NT2/D1 (cell line): ENCODE measurements at regions not wholly inside any gene's neighbourhood (a gene's known extent, or its start where the extent isn't known, plus 50 kb on each side); places are given as distances from the start of the nearest gene placed in this dataset.

Source experiments
- SUZ12 ChIP-seq: IDR thresholded peaks from 2 replicates; pipeline ENCODE4 v1.6.1; 2011; ENCODE audit not compliant: insufficient read length, insufficient read depth; ENCODE audit errors: extremely low read depth
- YY1 ChIP-seq: IDR thresholded peaks from 2 replicates; pipeline ENCODE4 v1.6.1; 2011; ENCODE audit not compliant: insufficient read length, insufficient read depth
- ZNF274 ChIP-seq: IDR thresholded peaks from 2 replicates; pipeline ENCODE4 v1.6.1; 2011; ENCODE audit warnings: mild to moderate bottlenecking, low read depth, low read length

GRCh38 chr3:67719333-67719732 lies 64.9 kb upstream of the SUCLG2 start:
- TF ChIP-seq ZNF274: no peak
- TF ChIP-seq YY1: no peak
- TF ChIP-seq SUZ12: no peak
